K562 (cell line): ENCODE measurements at regions not wholly inside any gene's neighbourhood (a gene's known extent, or its start where the extent isn't known, plus 50 kb on each side); places are given as distances from the start of the nearest gene placed in this dataset.

Experiments used
- BRCA1 ChIP-seq, 2 experiments: fragments of 450-650 bp in 1 of 2; sonication (generic) in 1 of 2; formaldehyde crosslinking in 1 of 2; IDR thresholded peaks; 2 replicates each; pipeline versions ENCODE4 v1.5.0 to v1.6.1; 2017 to 2020; ENCODE audit warnings: mild to moderate bottlenecking in 1 of 2, missing genetic modification reagents in 1 of 2
- CEBPB ChIP-seq: fragments of 450-650 bp; IDR thresholded peaks from 2 replicates; pipeline ENCODE4 v1.6.1; 2016; ENCODE audit warnings: missing genetic modification characterization, missing compliant biosample characterization
- CREB1 ChIP-seq, 2 experiments: sonication (generic) in 1 of 2; formaldehyde crosslinking in 1 of 2; IDR thresholded peaks; 2 replicates each; pipeline versions ENCODE4 v1.6.1 to v1.8.0; 2012 to 2022; ENCODE audit warnings: inconsistent platforms in 1 of 2, mild to moderate bottlenecking in 1 of 2, missing genetic modification reagents in 1 of 2, moderate library complexity in 1 of 2
- CTCF ChIP-seq, 3 experiments: IDR thresholded peaks in 2 of 3; conservative IDR thresholded peaks in 1 of 3; 2 replicates each; pipeline ENCODE4 v1.5.1; 2011 to 2012; ENCODE audit warnings: low read length in 3 of 3, mild to moderate bottlenecking in 3 of 3, control low read depth in 2 of 3, improper control_type of control experiment in 1 of 3, inconsistent platforms in 1 of 3, low read depth in 1 of 3, mixed read lengths in 1 of 3, moderate library complexity in 1 of 3; ENCODE audit not compliant: insufficient read depth in 2 of 3
- HDAC6 ChIP-seq: IDR thresholded peaks from 2 replicates; pipeline ENCODE4 v1.6.1; 2012; ENCODE audit warnings: low read depth, mild to moderate bottlenecking, control low read depth, inconsistent platforms, low read length, moderate library complexity
- HNRNPH1 ChIP-seq: fragments of 200-400 bp; formaldehyde crosslinking; optimal IDR thresholded peaks from 2 replicates; pipeline ENCODE3; 2017; ENCODE audit warnings: low read depth, mild to moderate bottlenecking, low read length, moderate library complexity
- KAT7 ChIP-seq: sonication (generic); formaldehyde crosslinking; IDR thresholded peaks from 2 replicates; pipeline ENCODE4 v1.8.0; 2022; ENCODE audit warnings: missing genetic modification reagents, mild to moderate bottlenecking, borderline replicate concordance
- NR2C2 ChIP-seq, 2 experiments: fragments of 200-800 bp in 1 of 2; sonication (Bioruptor generic) in 1 of 2; sonication (generic) in 1 of 2; formaldehyde crosslinking in 1 of 2; IDR thresholded peaks; 2 replicates each; pipeline versions ENCODE4 v1.6.1 to v1.8.0; 2016 to 2022; ENCODE audit warnings: mild to moderate bottlenecking in 1 of 2, missing compliant biosample characterization in 1 of 2, missing genetic modification characterization in 1 of 2, missing genetic modification reagents in 1 of 2
- POLR2A ChIP-seq: fragments of 450-650 bp; conservative IDR thresholded peaks from 2 replicates; pipeline ENCODE4 v1.6.1; 2016
- POU5F1 ChIP-seq: fragments of 150-350 bp; IDR thresholded peaks from 2 replicates; pipeline ENCODE4 v1.6.1; 2014; ENCODE audit warnings: borderline replicate concordance, low read length, low read depth, mild to moderate bottlenecking; ENCODE audit not compliant: partially characterized antibody
- SMAD3 ChIP-seq: fragments of 450-650 bp; formaldehyde crosslinking; conservative IDR thresholded peaks from 2 replicates; pipeline ENCODE4 v1.4.0; 2020; ENCODE audit warnings: mild to moderate bottlenecking
- SMARCA4 ChIP-seq: fragments of 450-650 bp; IDR thresholded peaks from 2 replicates; pipeline ENCODE4 v1.6.1; 2016
- SMARCB1 ChIP-seq: IDR thresholded peaks from 2 replicates; pipeline ENCODE4 v1.6.1; 2011; ENCODE audit warnings: improper control_type of control experiment, low read depth; ENCODE audit not compliant: insufficient read length
- YBX1 ChIP-seq: fragments of 450-650 bp; IDR thresholded peaks from 2 replicates; pipeline ENCODE4 v1.7.1; 2016; ENCODE audit warnings: mild to moderate bottlenecking

- TF ChIP-seq BRCA1 (IDR thresholded peaks at IDR 0.05) (no peak), BRCA1 (CRISPR knock-in tag; IDR thresholded peaks at IDR 0.05) (no peak), SMARCB1 (no peak), POU5F1 (no peak), NR2C2 (CRISPR knock-in tag; IDR thresholded peaks at IDR 0.05) (no peak), NR2C2 (tag; IDR thresholded peaks at IDR 0.05) (no peak), SMAD3 (no peak), CTCF (IDR thresholded peaks at IDR 0.05 in 2 of 3, conservative IDR thresholded peaks at IDR 0.05 in 1 of 3; ENCODE audit: insufficient read depth in 2 of 3, low read depth in 1 of 3, low read length in 3 of 3) (no peak), HNRNPH1 (no peak), POLR2A (no peak), CREB1 (IDR thresholded peaks at IDR 0.05) (no peak), CREB1 (CRISPR knock-in tag; IDR thresholded peaks at IDR 0.05) (no peak), SMARCA4 (no peak), YBX1 (no peak), HDAC6 (no peak), CEBPB (tag) (no peak), KAT7 (CRISPR knock-in tag) (no peak)
These were observed 145.6 kb upstream of the CDH4 start for GRCh38 chr20:61106438-61106837.
